ENCODE measurements at regions not wholly inside any gene's neighbourhood (a gene's known extent, or its start where the extent isn't known, plus 50 kb on each side); places are given as distances from the start of the nearest gene placed in this dataset.
A peak's percentile ranks its signal among the peaks of the same experiment; 100 is the strongest.

- no peaks in the 10 kb centered on the region for H3K9me3 Mint-ChIP-seq
- H3K27me3 Mint-ChIP-seq: no peaks in the 10 kb centered on the region
- DNase-seq: no peak
- peak overlapping the region in 1 of 2 donors; percentile 17 for H3K4me3 Mint-ChIP-seq
- peak overlapping the region; percentile 84 for H3K27ac Mint-ChIP-seq
- no peaks in the 10 kb centered on the region for H3K36me3 Mint-ChIP-seq
- no peak for ATAC-seq (replicated peaks)
- H3K4me1 Mint-ChIP-seq: peaks cover 69 to 94% of the 10 kb centered on the region in 2 donors
Observed at GRCh38 chr6:37550191-37550831, 50.6 kb upstream of the CCDC167 start.

- ATAC-seq (replicated peaks): no peak
- peak overlapping the region; percentile 84 for H3K27ac Mint-ChIP-seq
Observed at GRCh38 chr6:37549558-37549957, 49.9 kb upstream of the CCDC167 start.

More at GRCh38 chr6:37549558-37549957, 49.9 kb upstream of the CCDC167 start:
- Mint-ChIP-seq H3K27me3 (no peaks in the 10 kb centered on the region), H3K9me3 (no peaks in the 10 kb centered on the region), H3K36me3 (no peaks in the 10 kb centered on the region), H3K4me3 (peak overlapping the region; percentile 8 to 17), H3K4me1 (peaks cover 69 to 94% of the 10 kb centered on the region in 2 donors)
- no peak for DNase-seq

All from stimulated activated naive B cell treated with anti-CD40 and anti-IgM and Interleukin-4, amounts not matched to agents 10 μg/mL and 1 μg/mL and 100 μg/mL, for 72 hours (primary cell).